Fibroblast of skin of back (primary cell): ENCODE measurements at regions not wholly inside any gene's neighbourhood (a gene's known extent, or its start where the extent isn't known, plus 50 kb on each side); places are given as distances from the start of the nearest gene placed in this dataset.
A peak's percentile ranks its signal among the peaks of the same experiment; 100 is the strongest.

ENCODE experiments used
- DNase-seq: peaks from one replicate; pipeline ENCODE4 v3.0.0-alpha.2; 2013

DNA sequence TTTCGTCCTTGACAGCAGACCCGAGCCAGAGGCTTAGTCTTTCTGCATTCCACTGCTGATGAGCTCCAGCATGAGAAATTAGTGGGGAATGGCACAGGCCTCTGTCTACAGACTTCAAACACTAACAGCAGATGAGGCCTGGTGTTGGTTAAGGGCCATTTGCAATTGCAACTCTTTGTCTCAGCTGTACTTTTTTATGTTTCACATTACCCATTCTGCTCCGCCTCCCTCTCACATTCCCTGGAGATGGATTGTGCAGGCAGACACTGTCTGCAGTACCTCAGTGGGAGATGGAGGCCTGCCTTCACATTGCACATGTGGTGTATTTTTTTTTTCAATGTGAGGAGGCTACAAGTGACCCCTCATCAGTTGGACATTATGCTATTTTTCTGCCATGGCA, 370.2 kb downstream of the DUSP10 start:
- no peak for DNase-seq

DNA sequence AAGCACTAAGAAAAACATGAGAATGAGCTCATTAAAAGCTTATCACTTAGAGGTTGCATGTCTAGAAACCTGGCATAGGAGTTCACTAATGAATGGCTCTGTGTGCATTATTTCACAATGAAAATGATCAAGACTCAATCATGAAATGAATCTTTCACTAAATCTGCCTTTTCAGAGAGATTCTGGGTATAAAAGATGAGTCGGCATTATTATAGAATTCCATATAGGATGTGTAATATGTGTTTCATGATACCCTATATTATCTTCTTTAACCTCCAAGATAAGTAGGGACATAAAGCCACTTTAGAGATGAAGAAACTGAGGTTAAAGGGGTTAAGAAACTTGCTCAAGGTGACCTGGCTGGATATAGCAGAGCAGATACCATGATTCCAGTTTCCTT, 368.1 kb downstream of the DUSP10 start:
- no peak for DNase-seq

DNA sequence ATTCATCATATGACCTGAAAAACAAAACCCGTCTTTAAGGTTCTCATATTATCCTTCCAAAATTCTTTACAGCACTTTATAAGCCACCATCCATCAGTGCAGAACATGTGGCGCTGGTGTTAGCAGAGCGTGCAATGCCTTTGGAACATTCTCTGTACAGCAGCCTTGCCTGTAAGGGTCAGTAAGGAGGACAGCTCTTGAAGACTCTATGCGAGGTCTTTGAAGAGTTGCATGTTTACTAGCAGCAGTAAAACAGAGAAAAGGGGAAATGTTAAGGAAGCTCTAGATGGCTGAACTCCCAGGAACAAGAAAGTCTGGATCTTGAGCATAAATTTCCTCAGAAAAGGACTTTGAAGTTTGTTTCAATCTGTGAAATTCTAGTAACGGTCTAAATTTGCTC, 365.6 kb downstream of the DUSP10 start:
- DNase-seq, result no peak

DNA sequence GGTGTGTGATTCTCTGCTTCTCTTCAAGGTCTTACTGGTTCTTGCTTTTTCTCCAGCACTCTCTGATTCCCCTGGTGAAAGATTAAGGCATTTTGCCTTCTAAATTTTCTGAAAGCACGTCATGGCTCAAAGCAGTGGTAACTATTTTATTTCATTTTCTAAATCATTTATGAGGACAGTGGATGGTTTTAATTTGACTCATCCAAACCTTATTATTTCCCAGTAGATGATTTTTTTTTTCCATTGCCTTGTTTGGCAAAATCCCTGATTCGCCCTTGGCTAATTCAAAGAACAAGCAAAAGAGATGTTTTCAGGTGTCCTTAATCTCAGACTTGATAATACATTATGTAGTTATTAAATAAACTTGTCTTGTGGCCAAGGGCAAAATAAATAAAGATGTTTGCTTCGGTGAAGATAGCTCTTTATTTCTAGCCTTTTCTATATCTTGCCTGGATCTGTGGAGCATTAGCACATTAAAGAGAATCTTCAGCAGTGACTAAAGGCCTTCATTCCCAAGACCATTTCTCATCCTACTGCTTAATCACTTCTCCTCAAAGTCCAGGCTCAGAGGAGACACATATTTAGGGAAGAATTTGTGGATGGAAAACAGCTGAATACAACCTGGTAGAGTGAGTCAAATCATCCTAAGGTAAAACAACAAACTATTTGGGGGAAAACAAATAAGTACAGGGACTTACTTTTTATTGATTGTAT, 359.8 kb downstream of the DUSP10 start:
- DNase-seq, result peak; percentile 54

DNA sequence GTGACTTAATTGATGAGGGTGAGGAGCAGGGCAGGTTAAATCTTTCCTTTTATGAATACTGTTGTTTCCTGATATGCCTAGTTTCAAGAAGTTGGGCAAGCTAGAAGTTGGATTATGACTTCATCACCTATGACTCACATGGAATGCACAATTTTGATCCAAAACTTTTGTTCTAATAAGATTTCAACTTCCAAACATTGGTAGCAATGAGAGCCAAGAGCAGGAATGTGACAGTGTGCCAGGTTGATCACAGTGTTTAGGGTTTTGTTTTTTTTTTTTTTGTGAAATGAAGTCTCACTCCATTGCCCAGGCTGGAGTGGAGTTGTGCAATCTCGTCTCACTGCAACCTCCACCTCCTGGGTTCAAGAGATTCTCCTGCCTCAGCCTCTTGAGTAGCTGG, 349.4 kb downstream of the DUSP10 start:
- DNase-seq, result peak; percentile 73

DNA sequence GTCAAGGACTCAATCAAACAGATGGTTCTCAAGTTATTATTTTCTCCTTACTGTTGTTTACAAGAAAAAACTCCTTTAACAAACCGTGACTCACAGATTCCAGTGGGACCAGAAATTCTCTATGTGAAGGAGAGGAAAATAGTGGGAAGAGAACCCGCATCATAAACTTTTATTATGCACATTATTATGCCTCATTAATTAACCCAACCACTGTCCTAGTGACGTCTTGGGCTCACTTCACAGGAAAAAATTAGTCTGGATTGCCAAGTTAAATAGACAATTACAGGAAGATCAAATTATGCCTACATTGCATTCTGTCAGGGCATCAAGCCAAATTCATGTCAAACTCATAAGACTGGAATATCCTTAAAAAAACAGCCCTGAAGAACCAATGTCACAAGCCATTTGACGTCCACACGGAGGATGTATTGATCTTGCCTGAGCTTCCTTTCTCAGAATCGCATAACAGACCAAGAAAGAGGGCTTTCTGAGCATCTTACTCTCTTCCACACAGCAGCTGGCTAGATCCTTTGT, 347.8 kb downstream of the DUSP10 start:
- DNase-seq, result peak; percentile 60

- DNase-seq, result no peak
These were observed 345.4 kb downstream of the DUSP10 start for GRCh38 chr1:221396526-221396925.

- DNase-seq, result no peak
These were observed 344.7 kb downstream of the DUSP10 start for GRCh38 chr1:221397141-221397540.

DNA sequence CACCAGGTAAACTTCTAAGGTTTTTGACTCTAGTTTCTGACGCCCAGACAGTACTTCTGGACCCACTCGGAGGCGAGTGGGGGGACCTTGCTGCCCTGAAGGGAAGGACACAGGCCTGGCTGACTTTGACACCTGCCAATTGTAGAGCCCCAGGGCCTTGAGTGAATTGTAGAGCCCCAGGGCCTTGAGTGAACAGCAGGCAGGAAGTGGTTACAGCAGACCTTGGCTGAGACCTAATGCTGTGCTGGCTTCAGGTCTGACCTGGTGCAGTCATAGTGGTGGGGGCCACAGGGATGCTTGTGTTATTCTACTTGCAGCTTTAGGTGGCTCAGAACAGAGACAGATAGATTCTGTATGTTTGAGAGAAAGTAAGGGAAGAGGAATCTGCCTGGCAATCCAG, 344.3 kb downstream of the DUSP10 start:
- DNase-seq, result no peak

GRCh38 chr1:221405146-221405545, 336.7 kb downstream of the DUSP10 start:
- DNase-seq, result no peak

DNA sequence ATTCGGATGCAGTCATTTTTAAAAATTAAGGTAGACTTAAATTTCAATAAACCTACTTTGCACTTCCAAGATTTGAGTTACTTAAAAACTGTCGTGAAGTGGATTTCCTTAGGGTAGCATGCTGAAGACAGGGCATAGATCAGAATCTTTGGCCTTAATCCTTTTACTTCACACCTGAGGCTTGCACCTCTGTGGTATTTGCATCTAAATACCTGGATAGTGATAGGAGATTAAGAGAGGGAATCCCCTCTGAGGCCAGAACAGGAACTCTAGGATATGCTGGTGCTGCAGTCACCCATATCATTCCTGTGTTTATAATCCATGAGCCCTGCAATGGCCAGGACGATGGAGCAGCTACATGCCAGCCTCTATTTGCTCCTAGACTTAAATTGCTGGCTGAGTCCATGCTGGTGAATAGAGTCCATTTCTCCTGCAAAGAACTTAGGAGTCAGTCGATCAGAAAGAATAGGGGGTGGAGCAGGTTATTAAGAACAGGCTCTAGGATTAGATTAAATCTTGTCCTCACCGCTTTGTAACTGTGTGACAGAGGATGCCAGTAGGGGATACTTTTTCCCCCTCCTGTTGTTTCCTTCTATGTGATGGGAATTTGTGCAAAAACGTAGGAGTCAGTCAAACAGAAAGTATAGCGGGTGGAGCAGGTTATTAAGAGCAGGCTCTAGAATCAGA, 333.6 kb downstream of the DUSP10 start:
- no peak for DNase-seq

- DNase-seq, result no peak
These were observed 330.6 kb downstream of the DUSP10 start for GRCh38 chr1:221411283-221411682.

DNA sequence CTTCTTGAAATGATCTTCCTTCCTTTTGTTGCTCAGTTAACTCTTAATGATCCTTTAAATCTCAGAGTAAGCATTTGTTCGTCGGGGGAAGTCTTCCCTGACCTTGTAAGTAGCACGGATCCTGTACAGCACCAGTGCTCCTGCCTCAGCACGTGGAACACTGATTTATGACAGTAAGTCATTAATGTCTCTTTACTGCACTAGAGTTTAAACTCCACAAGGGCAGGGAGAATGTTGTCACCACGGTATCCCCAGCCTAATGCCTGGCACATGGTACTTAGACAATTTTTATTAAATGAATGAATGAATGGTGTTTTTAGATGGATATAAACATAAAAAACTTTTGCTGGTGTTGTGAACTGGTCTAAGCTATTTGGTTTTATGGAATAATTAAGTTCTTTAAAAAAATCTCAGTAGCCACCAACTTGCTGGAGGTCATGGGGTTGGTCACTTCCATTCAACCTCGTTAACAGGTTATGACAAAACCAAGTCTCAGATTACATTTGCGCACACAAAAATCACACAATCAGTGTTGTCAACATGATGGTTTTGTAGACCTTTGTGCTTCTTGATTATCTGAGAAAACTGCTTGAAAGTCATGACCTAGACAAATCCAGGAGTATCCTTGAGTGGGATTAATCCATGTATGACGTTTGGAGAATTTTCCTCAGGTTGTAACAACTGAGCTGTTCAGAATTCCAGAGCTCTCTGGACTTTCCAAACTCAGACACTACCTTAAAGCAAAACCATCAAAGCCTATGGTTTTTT, 326.9 kb downstream of the DUSP10 start:
- no peak for DNase-seq

GRCh38 chr1:221415651-221416050, 326.2 kb downstream of the DUSP10 start:
- no peak for DNase-seq

DNA sequence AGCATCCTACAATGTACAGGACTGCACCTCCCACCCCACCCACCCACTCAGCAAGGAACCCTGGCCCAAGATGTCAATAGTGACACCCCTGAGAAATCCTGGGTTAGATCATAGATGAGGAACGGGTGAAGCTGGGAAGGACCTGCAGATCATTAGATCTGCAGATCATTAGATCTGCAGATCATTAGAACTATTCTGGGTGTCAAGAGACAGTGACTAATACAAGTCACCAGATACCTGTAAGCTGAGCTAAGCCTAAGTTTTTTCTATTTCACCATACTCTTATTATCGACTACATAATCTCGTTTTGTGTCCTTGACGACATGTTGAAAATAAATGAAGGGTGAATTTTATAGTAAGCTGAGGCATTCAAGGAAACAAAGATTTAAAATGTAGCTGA, 325.7 kb downstream of the DUSP10 start:
- DNase-seq, result no peak

DNA sequence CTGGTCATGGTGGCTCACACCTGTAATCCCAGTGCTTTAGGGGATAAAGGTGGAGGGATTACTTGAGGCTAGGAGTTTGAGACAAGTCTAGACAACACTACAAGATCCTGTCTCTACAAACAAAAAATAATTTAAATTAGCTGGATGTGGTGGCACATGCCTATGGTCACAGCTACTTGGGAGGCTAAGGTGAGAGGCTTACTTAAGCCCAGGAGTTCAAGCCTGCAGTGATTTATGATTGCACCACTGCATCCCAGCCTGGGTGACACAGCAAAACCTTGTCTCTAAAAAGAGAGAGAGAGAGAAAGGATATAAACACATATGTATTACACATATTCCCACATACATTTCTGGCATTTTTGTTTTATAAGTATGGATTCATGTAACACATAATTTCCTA, 325.2 kb downstream of the DUSP10 start:
- DNase-seq, result no peak

DNA sequence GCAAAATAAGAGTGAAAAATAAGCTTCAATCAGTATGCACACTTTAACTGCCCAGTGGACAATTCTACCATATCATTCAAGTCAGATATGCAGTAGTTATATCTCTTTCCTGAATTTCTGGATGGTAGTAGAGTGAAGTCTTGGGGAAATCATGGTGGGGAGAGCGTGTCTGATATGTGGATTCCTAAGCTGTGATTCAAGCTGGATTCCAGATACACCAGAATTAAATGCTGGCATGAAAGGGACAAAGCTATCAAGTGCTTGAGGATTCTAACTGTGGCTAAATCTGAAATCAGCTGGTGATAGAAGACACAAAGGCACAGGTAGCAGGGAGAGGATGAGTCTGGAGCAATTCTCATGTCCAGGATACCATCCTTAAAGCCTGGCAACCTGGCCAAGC, 323.5 kb downstream of the DUSP10 start:
- peak; percentile 36 for DNase-seq

DNA sequence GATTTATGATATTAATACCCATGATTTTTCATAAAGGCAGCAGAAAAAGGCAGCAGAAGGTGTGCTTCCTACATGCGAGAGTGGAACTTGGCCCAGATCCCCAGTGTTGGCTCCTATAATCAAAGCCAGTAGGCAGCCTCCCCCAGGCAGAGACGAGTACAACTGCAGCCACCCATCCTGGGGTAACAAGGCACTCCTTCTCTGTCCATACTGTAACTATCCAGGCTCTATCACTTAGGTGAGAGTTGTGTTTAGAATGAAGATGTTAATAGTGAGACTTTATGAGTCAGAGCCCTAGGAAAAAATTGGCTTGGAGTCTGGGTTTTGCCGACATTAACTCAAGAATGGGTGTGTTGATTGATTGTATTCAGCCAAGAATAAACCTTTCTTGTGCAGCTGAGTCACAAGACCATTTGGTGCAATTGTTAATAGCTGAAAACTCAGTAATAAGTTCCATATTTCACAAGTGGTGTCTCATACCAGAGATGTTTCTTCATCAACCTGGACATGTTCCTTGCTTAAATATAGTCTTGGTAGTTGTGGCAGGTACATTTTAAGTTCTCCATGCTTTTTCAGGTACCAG, 322.3 kb downstream of the DUSP10 start:
- no peak for DNase-seq

DNA sequence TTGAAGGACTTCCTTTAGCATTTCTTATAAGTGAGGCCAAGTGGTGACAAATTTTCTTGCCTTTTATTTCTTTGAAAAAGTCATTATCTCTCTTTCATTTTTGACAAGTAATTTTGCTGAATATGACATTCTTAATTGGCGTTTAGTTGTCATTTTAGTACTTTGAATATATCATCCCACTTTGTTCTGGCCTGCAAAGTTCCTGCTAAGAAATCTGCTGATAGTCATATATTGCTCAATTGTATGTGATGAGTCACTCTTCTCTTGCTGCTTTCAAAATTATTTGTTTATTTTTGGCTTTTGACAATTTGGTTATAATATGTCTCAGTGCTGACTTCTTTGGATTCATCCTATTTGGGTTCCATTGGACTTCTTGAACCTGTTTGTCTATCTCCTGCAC, 312.6 kb downstream of the DUSP10 start:
- DNase-seq, result no peak

DNA sequence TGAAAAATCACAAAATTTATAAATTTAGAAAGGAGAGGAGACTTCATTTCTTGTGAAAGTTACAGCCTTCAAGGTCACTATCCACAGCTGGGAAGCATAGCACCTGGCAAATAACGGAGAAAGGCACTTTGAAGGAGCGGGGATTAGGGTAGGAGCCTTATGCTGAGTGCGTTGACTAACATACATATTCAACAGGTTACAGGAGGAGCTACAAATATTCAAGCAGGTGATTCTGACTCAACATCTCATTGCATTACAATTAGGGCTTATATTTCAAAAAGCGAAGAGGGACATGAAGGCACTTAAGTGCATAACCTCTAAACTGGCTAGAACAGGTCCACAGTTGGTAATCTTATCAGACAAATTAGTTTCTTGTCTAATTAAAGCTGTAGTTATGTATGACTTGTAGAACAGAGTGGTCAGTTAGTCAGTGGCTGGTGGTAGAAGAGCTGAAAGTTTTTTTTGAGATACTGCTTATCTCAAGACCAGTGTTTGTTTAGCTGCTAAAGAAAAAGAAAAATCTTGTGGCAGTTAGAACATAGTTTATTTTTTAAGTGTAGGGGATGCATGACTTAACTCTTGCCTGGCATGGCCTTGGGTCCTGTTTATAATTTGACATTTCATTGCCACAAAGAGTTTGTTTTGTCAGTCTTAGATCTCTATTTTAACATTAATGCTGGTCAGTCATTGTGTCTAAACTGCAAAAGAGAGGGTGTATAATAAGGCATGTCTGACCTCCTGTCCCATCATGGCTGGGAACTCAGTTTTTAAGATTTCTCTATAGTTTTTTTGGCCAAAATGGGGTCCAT, 311.5 kb downstream of the DUSP10 start:
- no peak for DNase-seq

DNA sequence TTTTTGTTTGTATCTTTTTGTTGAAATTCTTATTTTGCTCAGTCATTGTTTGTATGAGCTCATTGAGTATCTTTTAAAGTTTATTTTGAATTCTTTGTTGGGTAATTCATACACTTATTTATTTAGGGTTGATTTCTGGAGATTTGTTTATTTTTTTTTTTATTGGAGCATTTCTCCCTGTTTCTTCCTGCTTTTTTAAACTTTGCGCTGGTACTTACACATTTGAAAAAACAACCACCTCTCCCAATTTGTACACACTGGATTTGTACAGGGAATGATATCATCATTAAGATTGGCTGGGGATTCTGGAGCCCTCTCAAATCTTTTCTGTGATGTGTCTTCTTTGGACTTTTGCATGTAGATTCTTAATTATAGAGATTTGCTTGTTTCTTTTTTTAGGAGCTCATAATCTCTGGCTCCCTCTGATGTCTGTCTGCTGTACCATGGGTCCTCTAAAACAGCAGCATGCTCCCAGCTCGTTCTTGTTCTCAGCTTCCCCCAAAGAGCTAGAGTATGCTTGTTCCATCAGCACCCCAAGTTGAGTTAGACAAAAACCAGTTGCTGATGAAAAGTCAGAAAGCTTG, 310.7 kb downstream of the DUSP10 start:
- DNase-seq, result no peak

DNA sequence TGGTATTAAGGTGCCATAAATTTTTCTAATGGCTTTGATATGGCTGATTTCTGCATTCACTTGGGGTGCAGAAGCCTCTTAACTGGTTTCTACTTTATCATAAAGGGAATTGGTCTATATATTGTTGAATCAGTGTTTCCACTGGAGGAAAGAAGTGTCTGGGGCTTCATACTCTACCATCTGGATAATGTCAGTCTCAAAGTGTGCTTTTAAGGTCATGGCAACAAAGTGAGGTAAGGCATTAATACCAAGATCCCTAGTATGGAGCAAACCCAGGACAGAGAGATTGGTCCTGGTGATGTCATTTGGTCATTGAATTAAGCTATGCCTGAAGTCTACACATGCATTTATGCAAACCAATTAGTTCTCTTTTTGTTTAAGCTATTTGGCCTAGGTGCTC, 309.9 kb downstream of the DUSP10 start:
- DNase-seq, result no peak
